GM21381 (cell line): ENCODE measurements at regions not wholly inside any gene's neighbourhood (a gene's known extent, or its start where the extent isn't known, plus 50 kb on each side); places are given as distances from the start of the nearest gene placed in this dataset.

Source experiments
- ATAC-seq: cut with Tn5 transposase; IDR thresholded peaks from one replicate; pipeline ENCODE4 v1.9.1; 2021; ENCODE audit warnings: mild to moderate bottlenecking, moderate library complexity; ENCODE audit not compliant: unreplicated experiment

GRCh38 chr2:107361751-107362381 lies 464.8 kb upstream of the RGPD4 start:
- no peak for ATAC-seq

- no peak for ATAC-seq
Observed at GRCh38 chr2:107362993-107363392, 463.7 kb upstream of the RGPD4 start.

- no peak for ATAC-seq
Observed at GRCh38 chr2:107363806-107364205, 462.9 kb upstream of the RGPD4 start.

GRCh38 chr2:107364361-107364950 lies 462.2 kb upstream of the RGPD4 start:
- no peak for ATAC-seq

- no peak for ATAC-seq
Observed at GRCh38 chr2:107374249-107374648, 452.4 kb upstream of the RGPD4 start.

- no peak for ATAC-seq
Observed at GRCh38 chr2:107376909-107377308, 449.8 kb upstream of the RGPD4 start.

GRCh38 chr2:107380912-107381311 lies 445.8 kb upstream of the RGPD4 start:
- no peak for ATAC-seq

- ATAC-seq: no peak
Observed at GRCh38 chr2:107383691-107384090, 443.0 kb upstream of the RGPD4 start.

- no peak for ATAC-seq
Observed at GRCh38 chr2:107384422-107384821, 442.3 kb upstream of the RGPD4 start.

- no peak for ATAC-seq
Observed at GRCh38 chr2:107385921-107386320, 440.8 kb upstream of the RGPD4 start.

- ATAC-seq: no peak
Observed at GRCh38 chr2:107392241-107392704, 434.4 kb upstream of the RGPD4 start.

- ATAC-seq: no peak
Observed at GRCh38 chr2:107393516-107393915, 433.2 kb upstream of the RGPD4 start.

- ATAC-seq: no peak
Observed at GRCh38 chr2:107398683-107399082, 428.0 kb upstream of the RGPD4 start.

- ATAC-seq: no peak
Observed at GRCh38 chr2:107402330-107402729, 424.4 kb upstream of the RGPD4 start.

GRCh38 chr2:107405261-107405660 lies 421.4 kb upstream of the RGPD4 start:
- no peak for ATAC-seq

- no peak for ATAC-seq
Observed at GRCh38 chr2:107407017-107407416, 419.7 kb upstream of the RGPD4 start.

- ATAC-seq: no peak
Observed at GRCh38 chr2:107407974-107408373, 418.7 kb upstream of the RGPD4 start.

GRCh38 chr2:107411267-107411666 lies 415.4 kb upstream of the RGPD4 start:
- no peak for ATAC-seq

GRCh38 chr2:107412209-107412904 lies 414.3 kb upstream of the RGPD4 start:
- no peak for ATAC-seq

GRCh38 chr2:107412981-107413380 lies 413.7 kb upstream of the RGPD4 start:
- ATAC-seq: no peak

GRCh38 chr2:107414376-107414775 lies 412.3 kb upstream of the RGPD4 start:
- ATAC-seq: no peak

- ATAC-seq: no peak
Observed at GRCh38 chr2:107418708-107419107, 408.0 kb upstream of the RGPD4 start.
